ENCODE measurements at regions not wholly inside any gene's neighbourhood (a gene's known extent, or its start where the extent isn't known, plus 50 kb on each side); places are given as distances from the start of the nearest gene placed in this dataset.

DNA sequence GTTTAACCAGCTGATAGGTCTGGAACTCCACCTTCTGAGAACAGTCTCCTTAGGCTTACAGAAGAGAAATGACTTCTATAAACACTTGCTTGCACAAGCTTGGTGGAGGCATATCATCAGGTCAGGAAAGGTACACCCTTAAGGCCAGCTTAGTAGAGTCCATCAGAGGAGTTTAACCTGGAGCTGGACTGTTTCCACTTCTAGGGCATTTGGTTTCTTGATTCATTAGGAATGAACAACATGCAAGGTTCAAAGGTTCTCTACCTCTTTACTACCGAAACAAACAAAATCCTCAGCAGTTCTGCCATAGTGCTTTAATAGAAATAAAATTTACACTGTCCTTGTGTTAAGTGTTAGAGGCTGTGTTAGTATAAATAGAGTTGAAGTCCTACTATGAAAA, 171.4 kb upstream of the NPY2R start:
- TF ChIP-seq SMC3 (conservative IDR thresholded peaks at IDR 0.05; ENCODE audit: poor library complexity) = no peak
- TF ChIP-seq, protein P1, sequence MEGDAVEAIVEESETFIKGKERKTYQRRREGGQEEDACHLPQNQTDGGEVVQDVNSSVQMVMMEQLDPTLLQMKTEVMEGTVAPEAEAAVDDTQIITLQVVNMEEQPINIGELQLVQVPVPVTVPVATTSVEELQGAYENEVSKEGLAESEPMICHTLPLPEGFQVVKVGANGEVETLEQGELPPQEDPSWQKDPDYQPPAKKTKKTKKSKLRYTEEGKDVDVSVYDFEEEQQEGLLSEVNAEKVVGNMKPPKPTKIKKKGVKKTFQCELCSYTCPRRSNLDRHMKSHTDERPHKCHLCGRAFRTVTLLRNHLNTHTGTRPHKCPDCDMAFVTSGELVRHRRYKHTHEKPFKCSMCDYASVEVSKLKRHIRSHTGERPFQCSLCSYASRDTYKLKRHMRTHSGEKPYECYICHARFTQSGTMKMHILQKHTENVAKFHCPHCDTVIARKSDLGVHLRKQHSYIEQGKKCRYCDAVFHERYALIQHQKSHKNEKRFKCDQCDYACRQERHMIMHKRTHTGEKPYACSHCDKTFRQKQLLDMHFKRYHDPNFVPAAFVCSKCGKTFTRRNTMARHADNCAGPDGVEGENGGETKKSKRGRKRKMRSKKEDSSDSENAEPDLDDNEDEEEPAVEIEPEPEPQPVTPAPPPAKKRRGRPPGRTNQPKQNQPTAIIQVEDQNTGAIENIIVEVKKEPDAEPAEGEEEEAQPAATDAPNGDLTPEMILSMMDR (IDR thresholded peaks at IDR 0.05; ENCODE audit: poor library complexity, severe bottlenecking) = no peak
- no peak for TF ChIP-seq EP300 (conservative IDR thresholded peaks at IDR 0.05; ENCODE audit: poor library complexity, severe bottlenecking)
- TF ChIP-seq RAD21 (conservative IDR thresholded peaks at IDR 0.05) = no peak
- TF ChIP-seq, protein P2, sequence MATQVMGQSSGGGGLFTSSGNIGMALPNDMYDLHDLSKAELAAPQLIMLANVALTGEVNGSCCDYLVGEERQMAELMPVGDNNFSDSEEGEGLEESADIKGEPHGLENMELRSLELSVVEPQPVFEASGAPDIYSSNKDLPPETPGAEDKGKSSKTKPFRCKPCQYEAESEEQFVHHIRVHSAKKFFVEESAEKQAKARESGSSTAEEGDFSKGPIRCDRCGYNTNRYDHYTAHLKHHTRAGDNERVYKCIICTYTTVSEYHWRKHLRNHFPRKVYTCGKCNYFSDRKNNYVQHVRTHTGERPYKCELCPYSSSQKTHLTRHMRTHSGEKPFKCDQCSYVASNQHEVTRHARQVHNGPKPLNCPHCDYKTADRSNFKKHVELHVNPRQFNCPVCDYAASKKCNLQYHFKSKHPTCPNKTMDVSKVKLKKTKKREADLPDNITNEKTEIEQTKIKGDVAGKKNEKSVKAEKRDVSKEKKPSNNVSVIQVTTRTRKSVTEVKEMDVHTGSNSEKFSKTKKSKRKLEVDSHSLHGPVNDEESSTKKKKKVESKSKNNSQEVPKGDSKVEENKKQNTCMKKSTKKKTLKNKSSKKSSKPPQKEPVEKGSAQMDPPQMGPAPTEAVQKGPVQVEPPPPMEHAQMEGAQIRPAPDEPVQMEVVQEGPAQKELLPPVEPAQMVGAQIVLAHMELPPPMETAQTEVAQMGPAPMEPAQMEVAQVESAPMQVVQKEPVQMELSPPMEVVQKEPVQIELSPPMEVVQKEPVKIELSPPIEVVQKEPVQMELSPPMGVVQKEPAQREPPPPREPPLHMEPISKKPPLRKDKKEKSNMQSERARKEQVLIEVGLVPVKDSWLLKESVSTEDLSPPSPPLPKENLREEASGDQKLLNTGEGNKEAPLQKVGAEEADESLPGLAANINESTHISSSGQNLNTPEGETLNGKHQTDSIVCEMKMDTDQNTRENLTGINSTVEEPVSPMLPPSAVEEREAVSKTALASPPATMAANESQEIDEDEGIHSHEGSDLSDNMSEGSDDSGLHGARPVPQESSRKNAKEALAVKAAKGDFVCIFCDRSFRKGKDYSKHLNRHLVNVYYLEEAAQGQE (IDR thresholded peaks at IDR 0.05; ENCODE audit: borderline replicate concordance) = no peak
